HG02884 (cell line): ENCODE measurements at regions not wholly inside any gene's neighbourhood (a gene's known extent, or its start where the extent isn't known, plus 50 kb on each side); places are given as distances from the start of the nearest gene placed in this dataset.

Experiments used
- ATAC-seq: cut with Tn5 transposase; IDR thresholded peaks from one replicate; pipeline ENCODE4 v1.9.1; 2021; ENCODE audit warnings: mild to moderate bottlenecking, moderate library complexity; ENCODE audit not compliant: unreplicated experiment

- ATAC-seq, result no peak
Observed at GRCh38 chr3:178291574-178292370, 244.5 kb upstream of the KCNMB2 start.

GRCh38 chr3:178295292-178295912 lies 240.8 kb upstream of the KCNMB2 start:
- no peak for ATAC-seq

- ATAC-seq, result no peak
Observed at GRCh38 chr3:178297199-178297598, 239.0 kb upstream of the KCNMB2 start.

GRCh38 chr3:178297740-178298139 lies 238.5 kb upstream of the KCNMB2 start:
- no peak for ATAC-seq

- no peak for ATAC-seq
Observed at GRCh38 chr3:178300441-178300959, 235.7 kb upstream of the KCNMB2 start.

- no peak for ATAC-seq
Observed at GRCh38 chr3:178302966-178303930, 233.0 kb upstream of the KCNMB2 start.

- no peak for ATAC-seq
Observed at GRCh38 chr3:178304758-178305467, 231.3 kb upstream of the KCNMB2 start.

- ATAC-seq, result no peak
Observed at GRCh38 chr3:178306432-178307115, 229.7 kb upstream of the KCNMB2 start.

- no peak for ATAC-seq
Observed at GRCh38 chr3:178308771-178309170, 227.5 kb upstream of the KCNMB2 start.

- ATAC-seq, result no peak
Observed at GRCh38 chr3:178310949-178311348, 225.3 kb upstream of the KCNMB2 start.

GRCh38 chr3:178313716-178314115 lies 222.5 kb upstream of the KCNMB2 start:
- ATAC-seq, result no peak

GRCh38 chr3:178318340-178318739 lies 217.9 kb upstream of the KCNMB2 start:
- ATAC-seq, result no peak

GRCh38 chr3:178318941-178319816 lies 217.1 kb upstream of the KCNMB2 start:
- no peak for ATAC-seq

GRCh38 chr3:178320456-178321351 lies 215.5 kb upstream of the KCNMB2 start:
- no peak for ATAC-seq

- ATAC-seq, result no peak
Observed at GRCh38 chr3:178324356-178324755, 211.9 kb upstream of the KCNMB2 start.

GRCh38 chr3:178325330-178325729 lies 210.9 kb upstream of the KCNMB2 start:
- ATAC-seq, result no peak

- ATAC-seq, result no peak
Observed at GRCh38 chr3:178329936-178330335, 206.3 kb upstream of the KCNMB2 start.

GRCh38 chr3:178334239-178334638 lies 202.0 kb upstream of the KCNMB2 start:
- no peak for ATAC-seq
